Endothelial cell (in vitro differentiated cells): ENCODE measurements at regions not wholly inside any gene's neighbourhood (a gene's known extent, or its start where the extent isn't known, plus 50 kb on each side); places are given as distances from the start of the nearest gene placed in this dataset.

Experiments used
- DNase-seq: peaks from one replicate; pipeline ENCODE4 v3.0.0; 2021; ENCODE audit warnings: low spot score
- H3K27ac Mint-ChIP-seq: one replicate; pipeline ENCODE4 v1.8.0; 2021; ENCODE audit warnings: mixed read lengths, inconsistent platforms; ENCODE audit not compliant: unreplicated experiment
- H3K27me3 Mint-ChIP-seq: one replicate; pipeline ENCODE4 v1.8.0; 2021; ENCODE audit warnings: mild to moderate bottlenecking, moderate library complexity, mixed read lengths, inconsistent platforms; ENCODE audit not compliant: unreplicated experiment
- H3K36me3 Mint-ChIP-seq: one replicate; pipeline ENCODE4 v1.8.0; 2021; ENCODE audit warnings: mild to moderate bottlenecking, low read depth, mixed read lengths, inconsistent platforms; ENCODE audit not compliant: unreplicated experiment
- H3K4me1 Mint-ChIP-seq: one replicate; pipeline ENCODE4 v1.8.0; 2021; ENCODE audit warnings: mild to moderate bottlenecking, mixed read lengths, inconsistent platforms; ENCODE audit not compliant: unreplicated experiment
- H3K4me3 Mint-ChIP-seq: one replicate; pipeline ENCODE4 v1.8.0; 2021; ENCODE audit warnings: mild to moderate bottlenecking, mixed read lengths, inconsistent platforms; ENCODE audit not compliant: unreplicated experiment
- H3K9me3 Mint-ChIP-seq: one replicate; pipeline ENCODE4 v1.8.0; 2021; ENCODE audit warnings: mixed read lengths, inconsistent platforms; ENCODE audit not compliant: unreplicated experiment
- TF ChIP-seq, protein P1 (sequence below): fragments of 200-600 bp; sonication (generic); IDR thresholded peaks from one replicate; pipeline ENCODE4 v1.5.0; 2021; ENCODE audit warnings: antibody characterized with exemption; ENCODE audit not compliant: unreplicated experiment

DNA sequence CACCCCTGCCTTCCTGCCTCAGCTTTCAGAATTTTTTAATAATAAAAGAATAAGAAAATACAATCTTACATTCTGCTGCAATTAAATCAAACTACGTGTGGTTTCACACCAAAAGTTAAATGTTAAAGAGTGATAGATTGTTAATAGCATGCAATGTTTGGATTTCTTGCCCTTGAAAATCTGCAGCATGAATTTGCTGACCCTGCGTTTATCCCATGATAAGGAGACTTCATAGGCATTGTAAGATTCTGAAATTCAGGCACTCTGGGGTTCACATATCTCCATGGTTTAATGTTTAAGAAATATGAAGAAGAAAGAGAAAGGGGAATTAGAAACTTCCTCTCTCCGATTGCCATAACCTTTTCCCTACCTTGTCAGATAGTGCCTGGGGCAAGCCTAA is 1616.2 kb upstream of the B3GALT2 start:
- H3K27ac Mint-ChIP-seq: no peak overlapping the region
- no peaks in the 10 kb centered on the region for H3K4me1 Mint-ChIP-seq
- no peaks in the 10 kb centered on the region for H3K9me3 Mint-ChIP-seq
- no peaks in the 10 kb centered on the region for H3K36me3 Mint-ChIP-seq
- H3K27me3 Mint-ChIP-seq: no peaks in the 10 kb centered on the region
- no peak for DNase-seq
- TF ChIP-seq, protein P1, sequence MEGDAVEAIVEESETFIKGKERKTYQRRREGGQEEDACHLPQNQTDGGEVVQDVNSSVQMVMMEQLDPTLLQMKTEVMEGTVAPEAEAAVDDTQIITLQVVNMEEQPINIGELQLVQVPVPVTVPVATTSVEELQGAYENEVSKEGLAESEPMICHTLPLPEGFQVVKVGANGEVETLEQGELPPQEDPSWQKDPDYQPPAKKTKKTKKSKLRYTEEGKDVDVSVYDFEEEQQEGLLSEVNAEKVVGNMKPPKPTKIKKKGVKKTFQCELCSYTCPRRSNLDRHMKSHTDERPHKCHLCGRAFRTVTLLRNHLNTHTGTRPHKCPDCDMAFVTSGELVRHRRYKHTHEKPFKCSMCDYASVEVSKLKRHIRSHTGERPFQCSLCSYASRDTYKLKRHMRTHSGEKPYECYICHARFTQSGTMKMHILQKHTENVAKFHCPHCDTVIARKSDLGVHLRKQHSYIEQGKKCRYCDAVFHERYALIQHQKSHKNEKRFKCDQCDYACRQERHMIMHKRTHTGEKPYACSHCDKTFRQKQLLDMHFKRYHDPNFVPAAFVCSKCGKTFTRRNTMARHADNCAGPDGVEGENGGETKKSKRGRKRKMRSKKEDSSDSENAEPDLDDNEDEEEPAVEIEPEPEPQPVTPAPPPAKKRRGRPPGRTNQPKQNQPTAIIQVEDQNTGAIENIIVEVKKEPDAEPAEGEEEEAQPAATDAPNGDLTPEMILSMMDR: no peak
- H3K4me3 Mint-ChIP-seq: no peak overlapping the region

DNA sequence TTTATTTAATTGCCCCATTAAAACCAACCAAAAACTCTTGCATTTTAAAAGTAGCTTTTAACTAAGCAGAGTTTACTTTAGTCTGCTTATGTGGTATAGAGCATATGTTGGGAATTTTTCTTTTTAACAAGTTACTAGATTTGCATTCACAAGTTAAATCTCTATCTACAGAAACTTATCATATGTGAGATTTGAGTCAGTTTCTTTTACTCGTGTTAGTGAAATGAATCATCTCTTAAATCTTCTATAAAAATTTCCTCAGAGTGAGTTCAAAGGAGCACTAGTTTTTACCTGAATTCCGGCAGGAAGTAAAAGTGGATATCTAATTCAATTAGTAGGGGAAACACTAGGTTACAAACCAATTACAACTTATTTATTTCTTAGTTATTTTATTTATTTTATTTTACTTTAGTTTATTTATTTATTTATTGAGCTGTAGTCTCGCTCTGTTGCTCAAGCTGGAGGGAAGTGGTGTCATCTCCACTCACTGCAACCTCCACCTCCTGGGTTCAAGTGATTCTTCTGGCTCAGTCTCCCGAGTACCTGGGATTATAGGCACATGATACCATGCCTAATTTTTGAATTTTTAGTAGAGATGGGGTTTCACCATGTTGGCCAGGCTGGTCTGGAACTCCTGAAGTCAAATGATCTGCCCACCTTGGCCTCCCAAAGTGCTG is 1609.6 kb upstream of the B3GALT2 start:
- no peak for DNase-seq
- Mint-ChIP-seq H3K27me3 (no peaks in the 10 kb centered on the region), H3K9me3 (no peaks in the 10 kb centered on the region), H3K27ac (no peak overlapping the region), H3K4me3 (no peak overlapping the region), H3K36me3 (no peaks in the 10 kb centered on the region), H3K4me1 (no peaks in the 10 kb centered on the region)
- TF ChIP-seq, protein P1: no peak

- Mint-ChIP-seq H3K27ac (no peak overlapping the region), H3K4me3 (no peak overlapping the region), H3K36me3 (no peaks in the 10 kb centered on the region), H3K27me3 (no peaks in the 10 kb centered on the region), H3K4me1 (no peaks in the 10 kb centered on the region), H3K9me3 (no peaks in the 10 kb centered on the region)
- DNase-seq: no peak
- TF ChIP-seq, protein P1: no peak
These were observed 1600.6 kb upstream of the B3GALT2 start for GRCh38 chr1:194787001-194787400.

- TF ChIP-seq, protein P1: no peak
- no peaks in the 10 kb centered on the region for H3K4me1 Mint-ChIP-seq
- no peaks in the 10 kb centered on the region for H3K9me3 Mint-ChIP-seq
- DNase-seq: no peak
- H3K4me3 Mint-ChIP-seq: no peak overlapping the region
- H3K27ac Mint-ChIP-seq: no peak overlapping the region
- no peaks in the 10 kb centered on the region for H3K27me3 Mint-ChIP-seq
- no peaks in the 10 kb centered on the region for H3K36me3 Mint-ChIP-seq
These were observed 1599.6 kb upstream of the B3GALT2 start for GRCh38 chr1:194786027-194786426.

DNA sequence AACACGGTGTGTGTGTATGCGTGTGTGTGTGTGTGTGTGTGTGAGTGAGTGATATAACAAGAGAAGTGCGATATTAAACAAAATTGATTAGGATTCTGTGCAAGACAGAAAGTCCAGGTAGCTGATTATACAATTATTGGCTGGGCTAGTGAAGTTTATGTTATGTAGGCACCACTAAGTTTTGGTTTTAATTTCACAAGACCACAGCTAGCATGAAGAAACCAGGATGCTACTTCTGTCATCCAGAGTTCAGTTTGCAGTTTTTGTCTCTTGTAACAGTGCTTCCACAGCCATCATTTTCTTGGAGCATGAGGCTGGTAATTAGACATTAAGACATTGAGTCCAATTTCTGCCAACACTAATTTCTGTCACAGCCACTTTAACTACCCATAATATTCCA is 1590.2 kb upstream of the B3GALT2 start:
- no peak overlapping the region for H3K4me3 Mint-ChIP-seq

More for the DNA sequence above, 1590.2 kb upstream of the B3GALT2 start:
- TF ChIP-seq, protein P1: no peak
- Mint-ChIP-seq H3K4me1 (no peaks in the 10 kb centered on the region), H3K36me3 (no peaks in the 10 kb centered on the region), H3K27me3 (peaks cover 1% of the 10 kb centered on the region), H3K27ac (no peak overlapping the region), H3K9me3 (no peaks in the 10 kb centered on the region)
- DNase-seq: no peak
